Calu3 (cell line): ENCODE measurements at regions not wholly inside any gene's neighbourhood (a gene's known extent, or its start where the extent isn't known, plus 50 kb on each side); places are given as distances from the start of the nearest gene placed in this dataset.

ENCODE experiments used
- BruUV-seq: library from RNA; stranded (reverse); fragments of 400-500 nt; replicated peaks from 2 replicates; lab custom pipeline; 2021; lab: Mats Ljungman, UMichigan
- CTCF ChIA-PET: fragments of 300-600 bp; sonication (Branson Sonifier 250); formaldehyde crosslinking; loops from one replicate; lab custom pipeline; 2022; ENCODE audit warnings: antibody characterized with exemption; lab: Charles Lee
- DNase-seq: peaks from one replicate; pipeline ENCODE4 v3.0.0; 2022
- H3K27ac Mint-ChIP-seq: one replicate; pipeline ENCODE4 v1.8.0; 2022; ENCODE audit warnings: mixed read lengths; ENCODE audit not compliant: unreplicated experiment
- H3K27me3 Mint-ChIP-seq: one replicate; pipeline ENCODE4 v1.8.0; 2022; ENCODE audit warnings: mixed read lengths; ENCODE audit not compliant: unreplicated experiment
- H3K36me3 Mint-ChIP-seq: one replicate; pipeline ENCODE4 v1.8.0; 2022; ENCODE audit warnings: mild to moderate bottlenecking, moderate library complexity, mixed read lengths; ENCODE audit not compliant: insufficient read depth, unreplicated experiment
- H3K4me1 Mint-ChIP-seq: one replicate; pipeline ENCODE4 v1.8.0; 2022; ENCODE audit warnings: mild to moderate bottlenecking, low read depth, mixed read lengths; ENCODE audit not compliant: unreplicated experiment
- H3K4me3 Mint-ChIP-seq: one replicate; pipeline ENCODE4 v1.8.0; 2022; ENCODE audit warnings: mild to moderate bottlenecking, low read depth, moderate library complexity, mixed read lengths; ENCODE audit not compliant: unreplicated experiment
- H3K9me3 Mint-ChIP-seq: one replicate; pipeline ENCODE4 v1.8.0; 2022; ENCODE audit warnings: low read depth, mixed read lengths; ENCODE audit not compliant: unreplicated experiment
- intact Hi-C: fragments of 100-400 bp; cut with micrococcal nuclease; formaldehyde crosslinking; loops from one replicate; pipeline ENCODE4 v1.10.0; 2022; ENCODE audit not compliant: unreplicated experiment
- TF ChIP-seq, protein P1 (sequence below): fragments of 200-600 bp; IDR thresholded peaks from one replicate; pipeline ENCODE4 v1.8.0; 2022; ENCODE audit warnings: antibody characterized with exemption; ENCODE audit not compliant: unreplicated experiment

DNA sequence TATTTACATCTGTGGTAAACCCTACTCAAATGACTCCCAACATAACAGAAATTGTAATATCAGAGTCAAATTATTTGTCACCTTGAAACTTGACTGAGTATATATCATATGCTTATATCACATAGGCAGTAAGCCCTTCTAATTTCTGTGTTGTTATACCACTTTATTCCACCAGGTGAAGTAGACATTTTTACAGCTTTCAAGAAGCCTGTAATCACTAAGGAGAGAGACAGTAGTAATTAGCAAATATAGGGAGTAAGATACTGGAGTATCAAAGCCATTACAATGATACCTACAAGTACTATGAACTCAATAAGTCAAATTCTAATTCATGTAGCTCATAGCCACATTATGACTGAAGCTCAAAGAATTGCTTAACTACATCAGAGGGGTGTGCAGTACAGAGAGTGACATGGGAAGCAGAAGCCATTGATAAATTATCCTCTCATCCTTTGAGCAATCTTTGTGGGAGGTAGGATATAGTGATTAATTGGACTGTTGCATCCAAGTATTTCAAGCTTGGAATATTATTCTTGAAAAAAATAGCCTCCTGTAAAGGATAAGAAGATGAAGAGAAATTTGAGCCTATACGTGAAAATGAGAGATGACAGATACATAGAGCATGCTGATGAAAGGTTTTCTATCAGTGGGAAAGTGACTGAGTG is 1005.9 kb downstream of the ZPLD1 start:
- CTCF ChIA-PET, result interaction anchor here (0.7 kb wide), 1 partner anchor 445 kb away, joined by 3 read pairs; no protein-coding TSS in a partner anchor
- Mint-ChIP-seq H3K4me1 (no peaks in the 10 kb centered on the region), H3K27ac (no peak overlapping the region), H3K36me3 (no peaks in the 10 kb centered on the region), H3K27me3 (no peaks in the 10 kb centered on the region), H3K4me3 (no peak overlapping the region), H3K9me3 (peaks cover 5% of the 10 kb centered on the region)
- TF ChIP-seq, protein P1, sequence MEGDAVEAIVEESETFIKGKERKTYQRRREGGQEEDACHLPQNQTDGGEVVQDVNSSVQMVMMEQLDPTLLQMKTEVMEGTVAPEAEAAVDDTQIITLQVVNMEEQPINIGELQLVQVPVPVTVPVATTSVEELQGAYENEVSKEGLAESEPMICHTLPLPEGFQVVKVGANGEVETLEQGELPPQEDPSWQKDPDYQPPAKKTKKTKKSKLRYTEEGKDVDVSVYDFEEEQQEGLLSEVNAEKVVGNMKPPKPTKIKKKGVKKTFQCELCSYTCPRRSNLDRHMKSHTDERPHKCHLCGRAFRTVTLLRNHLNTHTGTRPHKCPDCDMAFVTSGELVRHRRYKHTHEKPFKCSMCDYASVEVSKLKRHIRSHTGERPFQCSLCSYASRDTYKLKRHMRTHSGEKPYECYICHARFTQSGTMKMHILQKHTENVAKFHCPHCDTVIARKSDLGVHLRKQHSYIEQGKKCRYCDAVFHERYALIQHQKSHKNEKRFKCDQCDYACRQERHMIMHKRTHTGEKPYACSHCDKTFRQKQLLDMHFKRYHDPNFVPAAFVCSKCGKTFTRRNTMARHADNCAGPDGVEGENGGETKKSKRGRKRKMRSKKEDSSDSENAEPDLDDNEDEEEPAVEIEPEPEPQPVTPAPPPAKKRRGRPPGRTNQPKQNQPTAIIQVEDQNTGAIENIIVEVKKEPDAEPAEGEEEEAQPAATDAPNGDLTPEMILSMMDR, result peak; percentile 23
- DNase-seq, result no peak
- intact Hi-C loops, result no loop called here
- no TSS peak for BruUV-seq

DNA sequence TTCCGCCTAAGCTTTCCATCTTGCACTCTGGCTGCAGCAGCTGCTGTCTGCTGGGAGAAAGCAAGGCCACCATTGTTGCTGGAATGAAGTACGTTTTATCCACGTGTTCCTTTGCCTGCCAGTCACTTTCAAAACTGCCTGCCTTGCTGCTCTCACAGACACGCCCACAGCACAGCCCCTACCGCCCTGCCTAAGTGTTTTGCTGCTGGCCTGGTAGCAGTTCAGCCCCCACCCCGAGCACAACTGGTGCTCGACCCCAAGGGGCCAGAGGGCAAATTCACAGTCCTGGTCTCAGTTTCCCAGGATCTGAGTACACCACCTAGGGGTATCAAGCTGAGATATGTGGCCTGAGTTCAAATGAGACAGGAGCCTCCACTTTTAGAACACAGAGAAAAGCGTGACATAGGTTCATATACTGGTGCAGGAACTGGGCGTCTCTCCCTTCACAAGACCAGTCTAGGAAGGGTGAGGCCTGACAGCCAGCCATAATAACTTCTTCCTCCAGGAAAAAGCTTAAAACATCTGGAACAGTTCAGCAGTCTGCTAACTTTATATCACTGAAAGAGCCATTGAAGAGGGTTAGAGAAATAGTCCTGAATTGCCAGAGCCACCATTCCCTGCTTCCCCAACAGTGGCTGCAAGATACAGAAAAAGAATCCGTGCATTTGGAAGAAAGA is 1012.3 kb downstream of the ZPLD1 start:
- no TSS peak for BruUV-seq
- intact Hi-C loops, result no loop called here
- DNase-seq, result no peak
- H3K36me3 Mint-ChIP-seq, result no peaks in the 10 kb centered on the region
- H3K4me3 Mint-ChIP-seq, result no peak overlapping the region
- CTCF ChIA-PET, result no interaction called here
- H3K27me3 Mint-ChIP-seq, result no peaks in the 10 kb centered on the region
- no peaks in the 10 kb centered on the region for H3K4me1 Mint-ChIP-seq
- H3K9me3 Mint-ChIP-seq, result peaks cover 3% of the 10 kb centered on the region
- TF ChIP-seq, protein P1, result no peak
- H3K27ac Mint-ChIP-seq, result no peak overlapping the region

DNA sequence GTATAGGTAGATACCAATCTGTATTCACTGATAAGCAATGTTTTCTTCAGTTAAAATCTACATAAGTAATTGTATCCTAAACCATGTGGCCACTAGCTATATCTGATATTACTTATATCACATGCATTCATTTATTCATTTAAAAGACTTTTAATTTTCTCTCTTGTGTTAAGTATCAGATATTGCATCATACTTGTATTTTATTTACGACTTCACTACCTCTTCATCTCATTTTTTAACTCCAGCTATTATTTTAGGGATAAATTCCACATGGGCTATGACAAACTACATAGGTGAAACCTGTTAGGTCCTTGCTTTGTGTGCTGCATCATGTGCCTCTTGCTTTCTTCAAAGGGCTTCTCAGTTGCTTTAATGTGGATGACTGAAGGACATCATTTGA is 1018.3 kb downstream of the ZPLD1 start:
- DNase-seq, result no peak
- no TSS peak for BruUV-seq
- CTCF ChIA-PET, result no interaction called here
- intact Hi-C loops, result no loop called here
- no peaks in the 10 kb centered on the region for H3K4me1 Mint-ChIP-seq
- no peaks in the 10 kb centered on the region for H3K9me3 Mint-ChIP-seq
- TF ChIP-seq, protein P1, result no peak
- no peak overlapping the region for H3K27ac Mint-ChIP-seq
- no peaks in the 10 kb centered on the region for H3K36me3 Mint-ChIP-seq
- no peak overlapping the region for H3K4me3 Mint-ChIP-seq
- H3K27me3 Mint-ChIP-seq, result no peaks in the 10 kb centered on the region

DNA sequence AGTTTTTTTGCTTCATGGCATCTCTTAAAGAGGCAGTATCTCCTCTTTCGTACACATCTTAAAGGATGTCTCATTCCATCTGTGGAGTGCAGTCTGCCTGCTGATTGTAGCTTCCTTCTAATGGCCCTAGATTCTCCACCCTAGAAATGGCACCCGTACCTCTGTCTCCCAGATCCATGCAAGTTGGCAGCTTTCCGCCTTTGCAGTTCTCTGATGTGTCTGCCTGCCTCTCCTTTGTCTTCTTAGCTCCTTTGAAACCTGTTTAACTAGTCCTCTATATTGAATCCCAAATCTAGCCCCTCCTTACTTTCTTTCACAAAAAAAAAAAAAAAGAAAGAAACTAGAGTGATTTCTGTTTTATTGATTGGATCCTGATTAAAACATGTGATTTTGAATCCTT is 1025.0 kb downstream of the ZPLD1 start:
- Mint-ChIP-seq H3K4me1 (no peaks in the 10 kb centered on the region), H3K36me3 (no peaks in the 10 kb centered on the region), H3K27ac (no peak overlapping the region), H3K27me3 (no peaks in the 10 kb centered on the region), H3K4me3 (no peak overlapping the region), H3K9me3 (no peaks in the 10 kb centered on the region)
- DNase-seq, result no peak
- CTCF ChIA-PET, result no interaction called here
- BruUV-seq, result no TSS peak
- TF ChIP-seq, protein P1, result no peak
- intact Hi-C loops, result no loop called here
